Thymus (tissue), 11 donors: ENCODE measurements at regions not wholly inside any gene's neighbourhood (a gene's known extent, or its start where the extent isn't known, plus 50 kb on each side); places are given as distances from the start of the nearest gene placed in this dataset.
A peak's percentile ranks its signal among the peaks of the same experiment; 100 is the strongest.

Source experiments
- DNase-seq, 9 donors: peaks; one replicate each; pipeline ENCODE4 v3.0.0-alpha.2; 2013; ENCODE audit warnings: low spot score in 9 of 9, low read depth in 6 of 9, missing footprints in 1 of 9
- H3K27ac ChIP-seq, 2 donors: one replicate each; pipeline ENCODE4 v1.5.1; 2013; ENCODE audit warnings: control low read depth in 1 of 2, low read depth in 1 of 2, low read length in 1 of 2, mild to moderate bottlenecking in 1 of 2, moderate library complexity in 1 of 2
- H3K27me3 ChIP-seq, 2 donors: one replicate each; pipeline ENCODE4 v1.5.1; 2013; ENCODE audit warnings: low read length in 1 of 2; ENCODE audit not compliant: control insufficient read depth in 2 of 2, insufficient read depth in 1 of 2
- H3K36me3 ChIP-seq, 2 donors: one replicate each; pipeline ENCODE4 v1.5.1; 2013; ENCODE audit warnings: low read length in 1 of 2, mild to moderate bottlenecking in 1 of 2, moderate library complexity in 1 of 2; ENCODE audit not compliant: control insufficient read depth in 2 of 2, insufficient read depth in 2 of 2
- H3K4me1 ChIP-seq, 2 donors: one replicate each; pipeline ENCODE4 v1.5.1; 2013; ENCODE audit warnings: low read length in 2 of 2; ENCODE audit not compliant: control insufficient read depth in 2 of 2, insufficient read depth in 2 of 2
- H3K4me3 ChIP-seq, 2 donors: one replicate each; pipeline ENCODE4 v1.5.1; 2013; ENCODE audit warnings: low read length in 2 of 2, control low read depth in 1 of 2, mild to moderate bottlenecking in 1 of 2
- H3K9me3 ChIP-seq, 2 donors: one replicate each; pipeline ENCODE4 v1.5.1; 2013; ENCODE audit warnings: low read length in 1 of 2, mild to moderate bottlenecking in 1 of 2; ENCODE audit not compliant: control insufficient read depth in 2 of 2, insufficient read depth in 1 of 2
- WGBS: extraction: QIAGEN DNeasy Blood & Tissue Kit; methylation state at CpG from one replicate; pipeline ENCODE4 v1.1.7; 2013; 5-methylcytosine and 5-hydroxymethylcytosine counted together
- donor health status: healthy.

GRCh38 chr10:84783386-84783785 lies 455.0 kb downstream of the CCSER2 start:
- Histone ChIP-seq H3K4me1 (no peaks in the 10 kb centered on the region), H3K27me3 (no peaks in the 10 kb centered on the region), H3K36me3 (no peaks in the 10 kb centered on the region), H3K27ac (no peak overlapping the region), H3K4me3 (no peak overlapping the region), H3K9me3 (no peaks in the 10 kb centered on the region)
- WGBS = 0% methylated on average over 1 of the region's 1 CpG
- DNase-seq = peak in 3 of 9 donors; percentile 1 to 13 (median 13)

- Histone ChIP-seq H3K36me3 (no peaks in the 10 kb centered on the region), H3K27me3 (no peaks in the 10 kb centered on the region), H3K4me3 (no peak overlapping the region), H3K9me3 (no peaks in the 10 kb centered on the region), H3K27ac (no peak overlapping the region), H3K4me1 (no peaks in the 10 kb centered on the region)
- no peak for DNase-seq
These were observed 455.5 kb downstream of the CCSER2 start for GRCh38 chr10:84783909-84784308.

- DNase-seq = no peak
- H3K9me3 ChIP-seq = no peaks in the 10 kb centered on the region
- H3K4me1 ChIP-seq = no peaks in the 10 kb centered on the region
- H3K27ac ChIP-seq = no peak overlapping the region
- no peaks in the 10 kb centered on the region for H3K27me3 ChIP-seq
- H3K36me3 ChIP-seq = no peaks in the 10 kb centered on the region
- no peak overlapping the region for H3K4me3 ChIP-seq
These were observed 456.4 kb downstream of the CCSER2 start for GRCh38 chr10:84784749-84785148.

GRCh38 chr10:84789026-84789425 lies 460.6 kb downstream of the CCSER2 start:
- 86% methylated on average over 2 of the region's 2 CpGs for WGBS
- DNase-seq = no peak
- H3K4me3 ChIP-seq = no peak overlapping the region

GRCh38 chr10:84798312-84798711 lies 469.9 kb downstream of the CCSER2 start:
- H3K9me3 ChIP-seq = no peaks in the 10 kb centered on the region
- no peaks in the 10 kb centered on the region for H3K27me3 ChIP-seq
- H3K4me1 ChIP-seq = no peaks in the 10 kb centered on the region
- 82% methylated on average over 5 of the region's 5 CpGs for WGBS
- no peak overlapping the region for H3K27ac ChIP-seq
- no peak overlapping the region for H3K4me3 ChIP-seq
- H3K36me3 ChIP-seq = no peaks in the 10 kb centered on the region
- no peak for DNase-seq

More at GRCh38 chr10:84789026-84789425, 460.6 kb downstream of the CCSER2 start:
- Histone ChIP-seq H3K9me3 (no peaks in the 10 kb centered on the region), H3K36me3 (no peaks in the 10 kb centered on the region), H3K27ac (no peak overlapping the region), H3K4me1 (no peaks in the 10 kb centered on the region), H3K27me3 (no peaks in the 10 kb centered on the region)

- Histone ChIP-seq H3K36me3 (no peaks in the 10 kb centered on the region), H3K27me3 (no peaks in the 10 kb centered on the region), H3K4me3 (no peak overlapping the region), H3K4me1 (no peaks in the 10 kb centered on the region), H3K9me3 (no peaks in the 10 kb centered on the region), H3K27ac (no peak overlapping the region)
- WGBS = 70% methylated on average over 2 of the region's 2 CpGs
- no peak for DNase-seq
These were observed 472.8 kb downstream of the CCSER2 start for GRCh38 chr10:84801156-84801555.

- H3K9me3 ChIP-seq = no peaks in the 10 kb centered on the region
- no peak overlapping the region for H3K27ac ChIP-seq
- H3K27me3 ChIP-seq = no peaks in the 10 kb centered on the region
- no peak for DNase-seq
- H3K4me1 ChIP-seq = no peaks in the 10 kb centered on the region
- no peaks in the 10 kb centered on the region for H3K36me3 ChIP-seq
- no peak overlapping the region for H3K4me3 ChIP-seq
- WGBS = 71% methylated on average over 3 of the region's 3 CpGs
These were observed 473.5 kb downstream of the CCSER2 start for GRCh38 chr10:84801916-84802315.

- Histone ChIP-seq H3K4me1 (no peaks in the 10 kb centered on the region), H3K4me3 (no peak overlapping the region), H3K9me3 (no peaks in the 10 kb centered on the region), H3K27me3 (no peaks in the 10 kb centered on the region), H3K27ac (no peak overlapping the region), H3K36me3 (no peaks in the 10 kb centered on the region)
- WGBS = 70% methylated on average over 2 of the region's 2 CpGs
- no peak for DNase-seq
These were observed 476.8 kb downstream of the CCSER2 start for GRCh38 chr10:84805149-84805548.

- H3K27ac ChIP-seq = no peak overlapping the region
- H3K4me1 ChIP-seq = no peaks in the 10 kb centered on the region
- H3K4me3 ChIP-seq = no peak overlapping the region
- H3K36me3 ChIP-seq = no peaks in the 10 kb centered on the region
- H3K27me3 ChIP-seq = no peaks in the 10 kb centered on the region
- DNase-seq = no peak
- no peaks in the 10 kb centered on the region for H3K9me3 ChIP-seq
- 77% methylated on average over 5 of the region's 5 CpGs for WGBS
These were observed 482.7 kb downstream of the CCSER2 start for GRCh38 chr10:84811113-84811512.

- H3K36me3 ChIP-seq = no peaks in the 10 kb centered on the region
- DNase-seq = no peak
- H3K27ac ChIP-seq = no peak overlapping the region
- H3K27me3 ChIP-seq = no peaks in the 10 kb centered on the region
- no peak overlapping the region for H3K4me3 ChIP-seq
- H3K4me1 ChIP-seq = no peaks in the 10 kb centered on the region
- WGBS = 92% methylated on average over 3 of the region's 3 CpGs
- no peaks in the 10 kb centered on the region for H3K9me3 ChIP-seq
These were observed 490.6 kb downstream of the CCSER2 start for GRCh38 chr10:84818961-84819360.
